ENCODE measurements at regions not wholly inside any gene's neighbourhood (a gene's known extent, or its start where the extent isn't known, plus 50 kb on each side); places are given as distances from the start of the nearest gene placed in this dataset.

- DNase-seq, result no peak
- no peaks in the 10 kb centered on the region for H3K36me3 ChIP-seq
- no peaks in the 10 kb centered on the region for H3K27me3 ChIP-seq
- no peak overlapping the region for H3K4me3 ChIP-seq (ENCODE audit: low read depth, low read length)
- H3K9me3 ChIP-seq, result no peaks in the 10 kb centered on the region
- H3K4me1 ChIP-seq, result no peaks in the 10 kb centered on the region
- TF ChIP-seq CTCF (IDR thresholded peaks at IDR 0.05; ENCODE audit: low read depth, low read length), result no peak
Measured at GRCh38 chr11:30089921-30090320, 73.1 kb upstream of the KCNA4 start.

DNA sequence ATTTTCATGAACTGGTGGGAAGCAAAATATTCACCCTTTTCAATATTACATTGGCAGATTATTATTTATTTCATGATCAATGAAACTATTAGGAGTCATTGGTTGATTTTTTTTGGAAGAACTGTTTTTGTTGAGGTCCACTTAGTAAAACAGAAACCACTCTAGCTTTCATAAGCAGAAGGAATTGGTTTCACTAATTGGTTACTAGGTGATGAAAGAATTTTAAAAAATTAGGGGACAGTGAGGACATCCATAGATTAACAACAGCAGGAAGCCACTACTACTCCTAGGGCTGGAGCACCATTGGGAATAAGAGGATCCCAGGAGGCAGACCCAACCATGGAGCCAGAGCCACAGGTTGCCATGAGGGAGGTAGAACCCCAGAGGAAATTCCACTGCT is 74.4 kb upstream of the KCNA4 start:
- H3K27me3 ChIP-seq, result no peaks in the 10 kb centered on the region
- no peaks in the 10 kb centered on the region for H3K9me3 ChIP-seq
- no peaks in the 10 kb centered on the region for H3K4me1 ChIP-seq
- TF ChIP-seq CTCF (IDR thresholded peaks at IDR 0.05; ENCODE audit: low read depth, low read length), result no peak
- DNase-seq, result no peak
- H3K4me3 ChIP-seq (ENCODE audit: low read depth, low read length), result no peak overlapping the region
- H3K36me3 ChIP-seq, result no peaks in the 10 kb centered on the region

DNA sequence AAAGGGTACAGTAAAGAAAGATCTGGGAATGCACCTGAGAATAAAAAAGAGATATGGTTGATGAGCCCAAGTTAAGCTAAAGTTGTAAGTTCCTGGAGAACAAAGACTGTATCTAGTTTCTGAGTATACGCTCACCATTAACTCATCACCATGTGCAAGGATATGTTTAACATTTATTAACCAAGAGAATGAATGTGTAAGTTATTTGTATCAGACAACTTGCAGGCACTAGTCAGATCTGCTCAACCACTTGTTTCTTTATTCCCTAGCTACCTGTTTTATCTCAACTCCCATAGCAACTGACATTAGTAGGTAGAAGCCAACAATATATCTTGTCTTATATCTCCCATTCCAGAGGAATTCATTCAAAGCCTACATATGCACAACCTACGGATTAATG is 74.9 kb upstream of the KCNA4 start:
- no peaks in the 10 kb centered on the region for H3K9me3 ChIP-seq
- no peak for TF ChIP-seq CTCF (IDR thresholded peaks at IDR 0.05; ENCODE audit: low read depth, low read length)

GRCh38 chr11:30092518-30092917 is 75.7 kb upstream of the KCNA4 start:
- no peak for TF ChIP-seq CTCF (IDR thresholded peaks at IDR 0.05; ENCODE audit: low read depth, low read length)
- H3K27me3 ChIP-seq, result no peaks in the 10 kb centered on the region
- no peaks in the 10 kb centered on the region for H3K36me3 ChIP-seq
- DNase-seq, result no peak
- no peaks in the 10 kb centered on the region for H3K9me3 ChIP-seq
- no peak overlapping the region for H3K4me3 ChIP-seq (ENCODE audit: low read depth, low read length)
- H3K4me1 ChIP-seq, result no peaks in the 10 kb centered on the region

More for the DNA sequence above, 74.9 kb upstream of the KCNA4 start:
- no peaks in the 10 kb centered on the region for H3K36me3 ChIP-seq
- H3K27me3 ChIP-seq, result no peaks in the 10 kb centered on the region
- no peak overlapping the region for H3K4me3 ChIP-seq (ENCODE audit: low read depth, low read length)
- DNase-seq, result no peak
- H3K4me1 ChIP-seq, result no peaks in the 10 kb centered on the region

DNA sequence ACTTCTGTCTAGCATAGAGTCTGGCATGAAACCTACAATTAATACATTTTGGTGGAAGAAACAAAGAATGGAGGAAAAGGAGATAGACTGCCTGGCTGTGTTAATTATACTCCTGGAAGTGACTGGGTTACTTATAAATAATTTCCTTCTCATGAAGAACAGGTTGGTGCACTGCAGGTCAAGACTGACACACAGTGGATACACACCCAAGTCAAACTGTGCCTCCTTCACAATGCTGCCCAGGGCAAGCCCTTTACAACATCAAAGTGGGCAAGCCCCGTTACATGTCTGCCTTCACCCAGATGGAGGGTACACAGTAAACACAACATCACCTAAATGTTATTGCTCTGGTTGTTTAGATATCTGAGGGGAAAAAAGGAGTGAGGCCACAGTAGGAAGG is 83.7 kb upstream of the KCNA4 start:
- H3K27me3 ChIP-seq, result no peaks in the 10 kb centered on the region
- no peaks in the 10 kb centered on the region for H3K4me1 ChIP-seq
- no peak for DNase-seq
- no peak for TF ChIP-seq CTCF (IDR thresholded peaks at IDR 0.05; ENCODE audit: low read depth, low read length)
- H3K9me3 ChIP-seq, result no peaks in the 10 kb centered on the region
- no peak overlapping the region for H3K4me3 ChIP-seq (ENCODE audit: low read depth, low read length)
- H3K36me3 ChIP-seq, result no peaks in the 10 kb centered on the region

GRCh38 chr11:30106222-30107181 is 89.7 kb upstream of the KCNA4 start:
- Histone ChIP-seq H3K4me1 (no peaks in the 10 kb centered on the region), H3K9me3 (no peaks in the 10 kb centered on the region)

More at GRCh38 chr11:30106222-30107181, 89.7 kb upstream of the KCNA4 start:
- Histone ChIP-seq H3K4me3 (ENCODE audit: low read depth, low read length) (no peak overlapping the region), H3K36me3 (no peaks in the 10 kb centered on the region), H3K27me3 (no peaks in the 10 kb centered on the region)
- DNase-seq, result no peak
- TF ChIP-seq CTCF (IDR thresholded peaks at IDR 0.05; ENCODE audit: low read depth, low read length), result no peak
